ENCODE measurements at regions not wholly inside any gene's neighbourhood (a gene's known extent, or its start where the extent isn't known, plus 50 kb on each side); places are given as distances from the start of the nearest gene placed in this dataset.

DNA sequence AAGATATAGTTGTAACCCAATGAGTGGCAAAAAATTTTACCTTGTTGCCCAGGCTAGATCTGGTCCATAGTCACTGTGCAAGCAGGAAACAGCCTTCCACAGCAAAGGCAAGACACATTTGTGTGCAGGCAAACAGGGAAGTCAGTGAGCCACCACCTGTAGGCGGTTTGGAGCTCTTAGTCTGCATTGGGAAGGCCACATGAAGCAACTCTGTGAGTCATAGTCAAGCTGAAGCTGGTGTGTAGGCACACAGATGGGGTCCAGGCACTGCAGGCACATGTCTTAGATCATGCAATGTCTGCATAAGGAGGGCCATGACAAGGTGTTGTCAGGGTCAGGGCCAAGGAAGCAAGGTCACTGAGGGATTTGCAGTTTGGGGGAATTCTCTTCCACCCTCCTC, 543.2 kb upstream of the EPHA7 start:
- H2AFZ ChIP-seq (ENCODE audit: low read depth, low read length) = peak overlapping the region; percentile 14
- H3K36me3 Mint-ChIP-seq (ENCODE audit: low read depth, unreplicated experiment) = no peaks in the 10 kb centered on the region
- no peak for FAIRE-seq

DNA sequence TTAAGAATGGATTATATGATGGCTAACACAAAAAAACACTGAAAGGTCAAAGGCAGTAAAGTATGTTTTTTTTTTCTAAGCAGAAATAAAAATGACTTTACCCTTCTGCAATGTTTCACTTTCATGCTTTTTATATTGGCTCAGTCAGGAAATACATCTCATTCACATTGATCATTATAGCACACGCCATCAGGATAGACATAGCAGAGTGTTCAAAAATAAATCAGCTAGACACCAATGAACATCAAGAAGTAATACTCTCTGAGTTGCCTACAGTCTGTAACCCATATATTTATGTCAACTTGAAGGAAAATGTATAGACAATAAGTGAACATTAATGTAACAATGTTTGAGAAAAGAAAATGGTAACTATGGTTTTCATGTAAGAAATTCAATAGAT, 535.2 kb upstream of the EPHA7 start:
- H3K36me3 Mint-ChIP-seq (ENCODE audit: low read depth, unreplicated experiment) = no peaks in the 10 kb centered on the region
- H3K4me3 Mint-ChIP-seq (ENCODE audit: unreplicated experiment) = no peak overlapping the region

More for the DNA sequence above, 543.2 kb upstream of the EPHA7 start:
- Histone ChIP-seq H3K9me3 (ENCODE audit: insufficient read depth, low read depth, low read length) (peaks cover 3% of the 10 kb centered on the region), H3K4me3 (ENCODE audit: insufficient read depth, low read depth, low read length) (no peak overlapping the region), H3K4me1 (ENCODE audit: insufficient read depth, low read length) (no peaks in the 10 kb centered on the region), H3K27ac (ENCODE audit: low read depth, low read length) (no peak overlapping the region), H3K4me2 (ENCODE audit: low read length) (no peak overlapping the region), H4K20me1 (ENCODE audit: insufficient read depth, low read length) (no peaks in the 10 kb centered on the region), H3K9ac (ENCODE audit: low read length) (no peak overlapping the region), H3K79me2 (ENCODE audit: insufficient read depth, low read length) (no peaks in the 10 kb centered on the region), H3K27me3 (ENCODE audit: insufficient read depth, low read length) (no peaks in the 10 kb centered on the region), H3K36me3 (ENCODE audit: insufficient read depth, low read length) (no peaks in the 10 kb centered on the region)
- no peak overlapping the region for H3K4me3 Mint-ChIP-seq (ENCODE audit: unreplicated experiment)
- no peaks in the 10 kb centered on the region for H3K27me3 Mint-ChIP-seq (ENCODE audit: low read depth, unreplicated experiment)
- TF ChIP-seq, protein P1, sequence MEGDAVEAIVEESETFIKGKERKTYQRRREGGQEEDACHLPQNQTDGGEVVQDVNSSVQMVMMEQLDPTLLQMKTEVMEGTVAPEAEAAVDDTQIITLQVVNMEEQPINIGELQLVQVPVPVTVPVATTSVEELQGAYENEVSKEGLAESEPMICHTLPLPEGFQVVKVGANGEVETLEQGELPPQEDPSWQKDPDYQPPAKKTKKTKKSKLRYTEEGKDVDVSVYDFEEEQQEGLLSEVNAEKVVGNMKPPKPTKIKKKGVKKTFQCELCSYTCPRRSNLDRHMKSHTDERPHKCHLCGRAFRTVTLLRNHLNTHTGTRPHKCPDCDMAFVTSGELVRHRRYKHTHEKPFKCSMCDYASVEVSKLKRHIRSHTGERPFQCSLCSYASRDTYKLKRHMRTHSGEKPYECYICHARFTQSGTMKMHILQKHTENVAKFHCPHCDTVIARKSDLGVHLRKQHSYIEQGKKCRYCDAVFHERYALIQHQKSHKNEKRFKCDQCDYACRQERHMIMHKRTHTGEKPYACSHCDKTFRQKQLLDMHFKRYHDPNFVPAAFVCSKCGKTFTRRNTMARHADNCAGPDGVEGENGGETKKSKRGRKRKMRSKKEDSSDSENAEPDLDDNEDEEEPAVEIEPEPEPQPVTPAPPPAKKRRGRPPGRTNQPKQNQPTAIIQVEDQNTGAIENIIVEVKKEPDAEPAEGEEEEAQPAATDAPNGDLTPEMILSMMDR (IDR thresholded peaks at IDR 0.05; ENCODE audit: insufficient read depth, low read depth, low read length) = no peak
- TF ChIP-seq EZH2 (IDR thresholded peaks at IDR 0.05; ENCODE audit: insufficient read depth, low read length) = no peak
- DNase-seq (ENCODE audit: low read depth) = no peak
- no peaks in the 10 kb centered on the region for H3K4me1 Mint-ChIP-seq (ENCODE audit: low read depth, unreplicated experiment)
- no peak overlapping the region for H3K27ac Mint-ChIP-seq (ENCODE audit: unreplicated experiment)
- no peaks in the 10 kb centered on the region for H3K9me3 Mint-ChIP-seq (ENCODE audit: unreplicated experiment)

DNA sequence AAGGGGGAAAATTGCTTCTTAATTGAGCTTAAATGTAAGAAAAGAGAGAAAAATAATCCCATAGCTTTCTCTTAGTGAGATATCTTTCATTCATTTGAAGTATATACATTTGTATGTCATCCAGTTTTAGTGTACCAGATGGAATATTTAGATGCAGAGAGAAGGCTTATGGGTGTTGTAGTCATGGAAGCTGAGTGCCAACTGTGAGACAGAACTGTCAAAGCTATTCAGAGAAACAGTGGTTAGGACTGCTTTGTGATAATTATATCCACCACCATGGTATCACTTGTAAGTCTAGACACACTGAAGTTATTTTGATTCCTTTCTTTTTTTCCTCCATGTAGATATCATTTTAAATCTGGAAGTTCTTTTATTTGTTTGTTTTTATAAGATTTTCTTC, 524.3 kb upstream of the EPHA7 start:
- no peaks in the 10 kb centered on the region for H3K4me1 ChIP-seq (ENCODE audit: insufficient read depth, low read length)
- DNase-seq (ENCODE audit: low read depth) = no peak
- no peaks in the 10 kb centered on the region for H3K9me3 Mint-ChIP-seq (ENCODE audit: unreplicated experiment)
- no peaks in the 10 kb centered on the region for H3K9me3 ChIP-seq (ENCODE audit: insufficient read depth, low read depth, low read length)
- H3K27me3 Mint-ChIP-seq (ENCODE audit: low read depth, unreplicated experiment) = no peaks in the 10 kb centered on the region
- H4K20me1 ChIP-seq (ENCODE audit: insufficient read depth, low read length) = no peaks in the 10 kb centered on the region
- no peak overlapping the region for H3K4me3 Mint-ChIP-seq (ENCODE audit: unreplicated experiment)
- H2AFZ ChIP-seq (ENCODE audit: low read depth, low read length) = no peak overlapping the region
- H3K27ac Mint-ChIP-seq (ENCODE audit: unreplicated experiment) = no peak overlapping the region
- H3K36me3 ChIP-seq (ENCODE audit: insufficient read depth, low read length) = no peaks in the 10 kb centered on the region
- no peaks in the 10 kb centered on the region for H3K36me3 Mint-ChIP-seq (ENCODE audit: low read depth, unreplicated experiment)
- no peaks in the 10 kb centered on the region for H3K4me1 Mint-ChIP-seq (ENCODE audit: low read depth, unreplicated experiment)
- no peak overlapping the region for H3K4me2 ChIP-seq (ENCODE audit: low read length)
- no peaks in the 10 kb centered on the region for H3K27me3 ChIP-seq (ENCODE audit: insufficient read depth, low read length)
- H3K27ac ChIP-seq (ENCODE audit: low read depth, low read length) = no peak overlapping the region
- no peak overlapping the region for H3K9ac ChIP-seq (ENCODE audit: low read length)
- H3K79me2 ChIP-seq (ENCODE audit: insufficient read depth, low read length) = no peaks in the 10 kb centered on the region
- no peak overlapping the region for H3K4me3 ChIP-seq (ENCODE audit: insufficient read depth, low read depth, low read length)
- TF ChIP-seq EZH2 (IDR thresholded peaks at IDR 0.05; ENCODE audit: insufficient read depth, low read length) = no peak
- TF ChIP-seq, protein P1 (IDR thresholded peaks at IDR 0.05; ENCODE audit: insufficient read depth, low read depth, low read length) = no peak
- no peak for FAIRE-seq

More for the DNA sequence above, 535.2 kb upstream of the EPHA7 start:
- H3K9me3 Mint-ChIP-seq (ENCODE audit: unreplicated experiment) = no peaks in the 10 kb centered on the region
- H2AFZ ChIP-seq (ENCODE audit: low read depth, low read length) = no peak overlapping the region
- H3K27me3 ChIP-seq (ENCODE audit: insufficient read depth, low read length) = no peaks in the 10 kb centered on the region
- no peak overlapping the region for H3K4me2 ChIP-seq (ENCODE audit: low read length)
- TF ChIP-seq, protein P1 (IDR thresholded peaks at IDR 0.05; ENCODE audit: insufficient read depth, low read depth, low read length) = no peak
- TF ChIP-seq EZH2 (IDR thresholded peaks at IDR 0.05; ENCODE audit: insufficient read depth, low read length) = no peak
- H3K4me1 ChIP-seq (ENCODE audit: insufficient read depth, low read length) = no peaks in the 10 kb centered on the region
- H3K27ac Mint-ChIP-seq (ENCODE audit: unreplicated experiment) = no peak overlapping the region
- H3K9ac ChIP-seq (ENCODE audit: low read length) = no peak overlapping the region
- H3K4me3 ChIP-seq (ENCODE audit: insufficient read depth, low read depth, low read length) = no peak overlapping the region
- no peak for FAIRE-seq
- no peaks in the 10 kb centered on the region for H3K4me1 Mint-ChIP-seq (ENCODE audit: low read depth, unreplicated experiment)
- no peaks in the 10 kb centered on the region for H3K36me3 ChIP-seq (ENCODE audit: insufficient read depth, low read length)
- no peaks in the 10 kb centered on the region for H4K20me1 ChIP-seq (ENCODE audit: insufficient read depth, low read length)
- no peak for DNase-seq (ENCODE audit: low read depth)
- no peaks in the 10 kb centered on the region for H3K27me3 Mint-ChIP-seq (ENCODE audit: low read depth, unreplicated experiment)
- H3K27ac ChIP-seq (ENCODE audit: low read depth, low read length) = no peak overlapping the region
- H3K79me2 ChIP-seq (ENCODE audit: insufficient read depth, low read length) = no peaks in the 10 kb centered on the region
- no peaks in the 10 kb centered on the region for H3K9me3 ChIP-seq (ENCODE audit: insufficient read depth, low read depth, low read length)

Measured in astrocyte (in vitro differentiated cells and primary cell).